GM12865 (cell line): ENCODE measurements at regions not wholly inside any gene's neighbourhood (a gene's known extent, or its start where the extent isn't known, plus 50 kb on each side); places are given as distances from the start of the nearest gene placed in this dataset.

Experiments used
- DNase-seq: peaks from one replicate; pipeline ENCODE4 v3.0.0; 2010; ENCODE audit warnings: low read depth
- H3K4me3 ChIP-seq: 2 replicates; pipeline ENCODE4 v1.5.1; 2011; ENCODE audit warnings: mild to moderate bottlenecking, low read depth, low read length, control low read depth
- CTCF ChIP-seq: IDR thresholded peaks from 2 replicates; pipeline ENCODE4 v1.5.1; 2011; ENCODE audit warnings: low read length, control low read depth, low read depth, inconsistent platforms; ENCODE audit not compliant: insufficient read depth; ENCODE audit errors: missing control alignments

GRCh38 chr5:31113666-31114350, 79.7 kb upstream of the CDH6 start:
- H3K4me3 ChIP-seq = no peak overlapping the region
- no peak for TF ChIP-seq CTCF
- no peak for DNase-seq

GRCh38 chr5:31113101-31113500, 80.4 kb upstream of the CDH6 start:
- no peak overlapping the region for H3K4me3 ChIP-seq
- DNase-seq = no peak
- no peak for TF ChIP-seq CTCF

- no peak for TF ChIP-seq CTCF
- DNase-seq = no peak
- no peak overlapping the region for H3K4me3 ChIP-seq
Measured at GRCh38 chr5:31107091-31107518, 86.4 kb upstream of the CDH6 start.

- no peak for TF ChIP-seq CTCF
- H3K4me3 ChIP-seq = no peak overlapping the region
- DNase-seq = no peak
Measured at GRCh38 chr5:31106691-31107090, 86.8 kb upstream of the CDH6 start.

- DNase-seq = no peak
- TF ChIP-seq CTCF = no peak
- no peak overlapping the region for H3K4me3 ChIP-seq
Measured at GRCh38 chr5:31106278-31106677, 87.2 kb upstream of the CDH6 start.

- no peak for DNase-seq
- H3K4me3 ChIP-seq = no peak overlapping the region
- no peak for TF ChIP-seq CTCF
Measured at GRCh38 chr5:31104775-31105174, 88.7 kb upstream of the CDH6 start.

- no peak overlapping the region for H3K4me3 ChIP-seq
- TF ChIP-seq CTCF = no peak
- no peak for DNase-seq
Measured at GRCh38 chr5:31100781-31101310, 92.6 kb upstream of the CDH6 start.
